HG02763 (cell line): ENCODE measurements at regions not wholly inside any gene's neighbourhood (a gene's known extent, or its start where the extent isn't known, plus 50 kb on each side); places are given as distances from the start of the nearest gene placed in this dataset.

Source experiments
- ATAC-seq: cut with Tn5 transposase; IDR thresholded peaks from one replicate; pipeline ENCODE4 v1.9.1; 2021; ENCODE audit warnings: mild to moderate bottlenecking, moderate library complexity; ENCODE audit not compliant: unreplicated experiment

GRCh38 chr16:86444261-86444660 lies 66.1 kb upstream of the FOXF1 start:
- ATAC-seq = no peak

GRCh38 chr16:86444661-86445060 lies 65.7 kb upstream of the FOXF1 start:
- no peak for ATAC-seq

DNA sequence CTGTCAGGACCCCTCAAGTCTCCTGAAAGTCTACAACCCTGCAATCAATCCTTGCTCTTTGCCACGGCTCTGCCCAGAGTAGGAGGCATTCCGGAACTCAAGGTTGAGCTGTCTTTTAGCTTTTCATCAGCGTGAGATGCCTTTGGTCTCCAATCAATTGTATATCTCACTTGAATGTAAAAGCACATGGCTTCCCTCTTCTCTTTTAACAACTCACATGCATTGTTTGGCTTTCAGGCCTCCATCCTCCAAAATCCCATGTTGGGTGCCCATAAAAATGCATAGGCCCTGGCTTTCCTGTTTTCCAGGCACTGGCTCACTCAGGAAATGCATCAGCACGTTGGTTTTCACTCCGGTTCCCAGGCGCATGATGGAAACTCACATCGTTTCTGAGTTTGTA lies 64.0 kb upstream of the FOXF1 start:
- no peak for ATAC-seq

- ATAC-seq = no peak
Measured at GRCh38 chr16:86447228-86447627, 63.1 kb upstream of the FOXF1 start.

DNA sequence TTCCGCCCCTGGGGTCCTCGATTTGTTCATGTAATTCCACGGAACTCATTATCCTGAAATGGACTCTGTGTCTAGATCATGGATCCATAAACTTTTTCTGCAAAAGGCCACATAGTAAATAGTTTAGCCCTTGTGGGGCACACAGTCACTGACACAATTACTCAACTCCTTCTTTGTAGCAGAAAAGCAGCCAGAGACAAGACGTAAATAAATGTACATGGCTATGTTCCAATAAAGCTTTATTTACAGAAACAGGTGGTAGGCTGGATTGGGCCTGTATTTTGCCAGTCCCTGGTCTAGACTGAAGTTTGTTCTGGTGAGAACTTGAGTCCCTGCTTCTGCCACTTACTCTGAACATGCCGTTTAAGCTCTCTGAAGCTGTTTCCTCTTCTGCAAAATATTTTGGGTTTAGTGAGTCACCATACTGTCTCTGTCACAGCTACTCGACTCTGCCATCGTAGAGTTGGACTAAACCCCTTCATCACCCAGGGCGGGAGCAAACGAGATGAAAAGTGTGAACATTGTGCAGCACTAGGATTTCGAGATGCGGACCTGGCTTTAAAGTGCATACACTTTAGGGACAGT lies 61.9 kb upstream of the FOXF1 start:
- no peak for ATAC-seq

DNA sequence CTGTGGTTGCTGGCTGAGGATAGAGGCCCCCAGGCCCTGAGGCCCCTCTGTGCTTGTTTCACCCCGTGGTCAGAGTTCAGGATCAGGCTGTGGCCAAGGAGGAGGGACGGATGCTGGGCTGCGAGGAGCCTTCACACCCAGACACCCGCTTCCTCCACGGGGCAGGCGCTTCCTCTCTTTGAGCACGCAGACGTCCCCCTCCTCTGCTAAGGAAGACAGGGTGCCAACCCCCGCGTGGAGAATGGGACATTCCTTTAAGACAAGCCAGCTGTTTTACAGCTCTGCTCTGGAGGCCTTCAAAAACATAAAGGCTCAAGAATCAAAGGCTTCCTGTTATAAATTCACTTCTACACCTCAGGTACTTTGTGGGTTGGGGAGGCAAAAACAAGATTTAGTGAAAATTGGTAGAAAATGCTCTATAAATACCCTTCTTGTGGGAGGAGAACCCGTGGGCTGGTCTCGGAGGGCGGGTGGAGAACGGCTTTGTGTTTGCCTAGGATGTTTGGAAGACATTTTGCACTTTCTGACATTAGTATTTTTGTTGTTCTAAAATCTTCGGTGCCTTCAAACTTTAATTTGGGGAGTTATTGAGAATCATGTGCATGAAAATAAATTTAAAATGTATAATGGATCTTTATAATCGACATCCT lies 60.8 kb upstream of the FOXF1 start:
- no peak for ATAC-seq

DNA sequence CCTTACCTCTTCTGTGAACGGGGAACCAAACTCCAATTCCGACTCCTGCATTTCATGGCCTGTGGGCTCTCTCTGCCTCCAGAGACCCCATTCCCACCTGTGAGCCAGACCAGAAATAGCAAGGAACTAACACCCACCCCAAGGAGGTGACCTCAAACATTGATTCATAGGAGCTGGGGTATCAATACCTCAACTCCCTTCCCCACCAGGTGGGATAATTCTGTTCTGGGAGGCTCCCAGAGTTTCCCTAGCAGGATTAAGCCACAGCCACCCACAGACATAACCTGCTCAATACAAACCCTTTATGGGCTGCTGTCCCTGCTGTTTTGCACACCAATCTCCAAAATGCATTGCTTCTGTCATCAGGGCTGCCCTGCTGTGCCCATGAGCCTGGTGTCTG lies 59.6 kb upstream of the FOXF1 start:
- no peak for ATAC-seq

GRCh38 chr16:86452451-86452850 lies 57.9 kb upstream of the FOXF1 start:
- no peak for ATAC-seq

DNA sequence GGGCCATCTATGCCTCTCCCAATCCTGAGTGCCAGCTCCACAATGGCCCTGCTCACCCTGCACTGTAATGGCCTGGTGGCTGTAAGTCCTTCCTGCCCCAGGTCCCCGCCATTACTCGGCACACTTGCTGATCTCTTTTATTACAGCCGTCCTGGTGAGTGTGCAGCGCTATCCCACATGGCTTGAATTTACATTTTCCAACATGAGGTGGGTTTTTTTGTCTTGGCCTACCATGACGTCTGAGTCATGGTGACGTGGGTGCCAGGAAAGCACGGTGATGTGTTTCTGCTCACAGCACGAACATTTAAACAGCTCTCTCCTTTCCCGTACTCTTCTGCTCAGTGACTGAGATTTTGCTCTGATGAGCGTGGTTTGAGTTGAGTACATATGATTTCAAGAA lies 55.2 kb upstream of the FOXF1 start:
- no peak for ATAC-seq

GRCh38 chr16:86455640-86456039 lies 54.7 kb upstream of the FOXF1 start:
- no peak for ATAC-seq

- ATAC-seq = no peak
Measured at GRCh38 chr16:86457501-86458148, 52.7 kb upstream of the FOXF1 start.

- no peak for ATAC-seq
Measured at GRCh38 chr16:86458149-86458777, 52.1 kb upstream of the FOXF1 start.

GRCh38 chr16:86459266-86459665 lies 51.1 kb upstream of the FOXF1 start:
- ATAC-seq = no peak
